Dermis blood vessel endothelial cell (primary cell): ENCODE measurements at regions not wholly inside any gene's neighbourhood (a gene's known extent, or its start where the extent isn't known, plus 50 kb on each side); places are given as distances from the start of the nearest gene placed in this dataset.
"Not testable (repeated sequence)": the region's sequence is repeated elsewhere in the genome, so short reads cannot be mapped to it uniquely, and the experiment has no call there.

ENCODE experiments used
- DNase-seq: peaks from one replicate; pipeline ENCODE4 v3.0.0; 2010

DNA sequence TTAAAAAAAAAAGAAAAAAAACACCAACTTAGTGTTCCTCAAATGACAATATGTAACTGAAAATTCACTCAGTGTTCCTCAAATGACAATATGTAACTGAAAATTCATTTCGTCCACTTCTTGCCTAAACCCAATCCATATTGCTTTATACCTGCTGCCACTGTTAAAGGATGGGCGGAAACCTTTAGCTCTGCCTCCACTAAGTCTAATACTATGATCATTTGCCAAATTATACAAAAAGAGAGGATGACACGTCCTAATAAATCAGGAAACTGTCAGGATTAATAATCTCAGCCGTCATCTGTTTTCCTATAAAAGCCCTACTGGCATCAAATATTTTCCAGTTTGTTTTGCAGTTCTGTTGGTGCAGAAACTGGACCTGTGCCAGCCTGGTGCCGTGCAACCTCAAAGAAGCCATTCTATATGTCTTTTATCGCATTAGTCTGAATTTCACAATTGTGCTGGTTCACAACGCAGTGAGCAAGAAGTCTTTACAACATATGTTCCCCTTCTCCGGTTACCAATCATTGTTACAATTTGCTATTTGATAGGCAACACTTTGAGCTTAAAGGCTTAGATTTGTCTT is 160.4 kb upstream of the KCNH8 start:
- no peak for DNase-seq

- no peak for DNase-seq
Observed at GRCh38 chr3:18987070-18987469, 161.2 kb upstream of the KCNH8 start.

DNA sequence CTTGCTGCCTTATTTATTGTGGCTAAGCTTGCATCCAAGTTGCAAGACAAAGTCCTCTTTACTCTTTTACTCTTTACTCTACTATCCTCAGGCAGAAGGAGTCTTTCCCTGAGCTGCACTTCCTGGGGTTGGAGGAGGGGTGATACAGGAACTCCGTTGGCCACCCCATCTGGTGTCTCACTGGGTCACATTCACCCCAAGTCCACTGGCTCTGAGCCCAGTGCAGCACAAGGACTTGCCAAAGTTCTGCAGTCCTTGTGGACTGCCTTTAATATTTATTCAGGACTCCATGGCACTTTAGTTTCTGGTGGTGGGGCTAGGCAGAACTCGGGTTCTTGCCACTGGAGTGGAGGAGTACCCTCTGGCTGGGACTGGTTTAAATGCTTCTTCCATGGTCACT is 165.4 kb upstream of the KCNH8 start:
- no peak for DNase-seq

DNA sequence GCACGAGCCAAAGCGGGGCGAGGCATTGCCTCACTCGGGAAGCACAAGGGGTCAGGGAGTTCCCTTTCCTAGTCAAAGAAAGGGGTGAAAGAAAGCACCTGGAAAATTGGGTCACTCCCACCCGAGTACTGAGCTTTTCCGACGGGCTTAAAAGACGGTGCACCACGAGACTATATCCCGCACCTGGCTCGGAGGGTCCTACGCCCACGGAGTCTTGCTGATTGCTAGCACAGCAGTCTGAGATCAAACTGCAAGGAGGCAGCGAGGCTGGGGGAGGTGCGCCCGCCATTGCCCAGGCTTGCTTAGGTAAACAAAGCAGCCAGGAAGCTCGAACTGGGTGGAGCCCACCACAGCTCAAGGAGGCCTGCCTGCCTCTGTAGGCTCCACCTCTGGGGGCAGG is 172.2 kb upstream of the KCNH8 start:
- not testable (repeated sequence) for DNase-seq

- DNase-seq = no peak
Observed at GRCh38 chr3:18968120-18968519, 180.2 kb upstream of the KCNH8 start.

GRCh38 chr3:18965781-18966180 is 182.5 kb upstream of the KCNH8 start:
- DNase-seq = no peak

- DNase-seq = no peak
Observed at GRCh38 chr3:18964640-18965039, 183.7 kb upstream of the KCNH8 start.

- no peak for DNase-seq
Observed at GRCh38 chr3:18951333-18951732, 197.0 kb upstream of the KCNH8 start.

- no peak for DNase-seq
Observed at GRCh38 chr3:18946524-18946923, 201.8 kb upstream of the KCNH8 start.

DNA sequence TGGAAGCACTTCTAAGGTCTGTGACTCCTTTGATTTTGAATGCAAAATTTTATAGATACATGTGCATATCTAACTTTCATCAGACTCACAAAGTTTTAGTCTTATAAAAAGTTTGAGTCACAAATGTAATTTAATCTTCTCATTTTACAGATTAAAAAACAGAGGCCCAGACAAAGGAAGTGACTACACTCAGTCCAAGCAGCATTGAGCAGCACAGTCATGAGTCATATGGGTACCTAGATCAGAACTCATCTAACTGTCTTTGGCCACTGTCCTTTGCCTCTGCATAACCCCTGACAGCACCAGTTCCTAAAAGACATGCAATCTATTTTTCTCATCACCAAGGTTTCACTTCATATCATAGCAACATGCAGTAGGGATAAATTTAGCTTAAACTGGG is 210.7 kb upstream of the KCNH8 start:
- DNase-seq = no peak

- no peak for DNase-seq
Observed at GRCh38 chr3:18919158-18919557, 229.2 kb upstream of the KCNH8 start.

GRCh38 chr3:18917923-18918322 is 230.4 kb upstream of the KCNH8 start:
- no peak for DNase-seq

DNA sequence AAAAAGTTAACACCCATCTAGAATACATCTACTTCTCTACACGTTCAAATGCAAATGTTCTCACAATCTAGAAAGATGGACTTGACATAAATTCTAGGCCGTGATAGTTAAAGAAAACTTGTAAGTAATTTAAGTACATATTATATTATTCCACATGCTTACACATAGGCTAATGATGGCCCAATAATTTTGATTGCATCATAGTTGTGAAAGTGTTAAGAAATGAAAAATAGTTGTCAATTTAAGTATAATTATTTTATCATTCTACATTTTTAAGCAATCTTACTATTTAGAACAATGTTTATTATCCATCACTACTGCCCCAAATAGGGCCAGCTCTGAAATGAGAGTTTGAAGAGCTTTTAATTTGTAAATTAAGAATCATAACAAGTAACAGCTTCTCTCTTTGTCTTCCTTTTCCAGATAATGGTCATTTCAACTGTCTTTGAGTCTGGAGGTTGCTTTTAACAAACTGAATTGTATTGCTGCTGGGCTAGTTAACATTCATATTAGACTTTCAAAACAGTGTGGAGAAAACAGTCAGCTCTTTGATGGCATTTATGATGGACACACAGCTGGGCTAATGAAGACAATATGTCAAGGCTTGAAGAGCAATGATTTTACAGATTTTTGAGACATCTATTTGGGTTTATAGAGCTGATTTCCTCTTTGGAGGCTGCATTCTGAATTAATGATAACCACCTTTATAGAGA is 246.1 kb upstream of the KCNH8 start:
- no peak for DNase-seq

GRCh38 chr3:18901571-18901970 is 246.7 kb upstream of the KCNH8 start:
- DNase-seq = no peak

GRCh38 chr3:18900994-18901393 is 247.3 kb upstream of the KCNH8 start:
- no peak for DNase-seq

DNA sequence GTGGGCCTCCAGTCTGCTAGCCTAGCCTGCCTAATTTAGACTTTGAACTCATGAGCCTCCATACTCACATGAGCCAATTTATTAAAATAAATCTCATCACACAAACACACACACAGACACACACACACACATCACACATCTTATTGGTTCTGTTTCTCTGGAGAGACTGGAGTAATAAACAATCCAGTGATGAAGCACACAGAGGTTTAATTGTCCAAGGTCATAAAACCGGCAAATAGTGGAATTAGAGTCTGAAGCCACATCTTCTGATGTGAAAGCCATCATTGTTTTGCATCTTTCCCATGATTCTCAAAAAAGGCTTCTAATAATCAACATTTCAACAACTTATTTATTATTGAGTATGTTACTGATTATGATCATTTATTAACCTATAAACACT is 249.4 kb upstream of the KCNH8 start:
- no peak for DNase-seq

DNA sequence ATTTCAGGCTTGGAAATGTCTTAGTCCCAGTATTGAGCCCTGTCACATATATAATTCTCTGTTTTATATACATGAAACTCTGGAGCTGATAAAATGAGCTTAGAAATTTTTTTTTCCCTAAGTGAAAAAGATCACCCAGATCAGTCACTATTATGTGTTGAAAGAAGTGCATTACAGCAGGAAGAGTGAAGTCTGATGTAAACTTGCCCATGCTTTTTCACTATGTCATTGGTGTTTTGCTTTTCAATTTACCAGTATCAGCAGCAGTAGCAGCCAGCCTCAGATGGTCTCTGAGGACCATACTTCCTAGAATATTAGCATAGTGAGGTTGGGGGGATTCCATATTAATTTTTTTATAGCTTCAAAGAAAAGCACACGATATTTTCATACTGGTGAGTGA is 255.6 kb upstream of the KCNH8 start:
- no peak for DNase-seq

- no peak for DNase-seq
Observed at GRCh38 chr3:18892047-18892446, 256.3 kb upstream of the KCNH8 start.

DNA sequence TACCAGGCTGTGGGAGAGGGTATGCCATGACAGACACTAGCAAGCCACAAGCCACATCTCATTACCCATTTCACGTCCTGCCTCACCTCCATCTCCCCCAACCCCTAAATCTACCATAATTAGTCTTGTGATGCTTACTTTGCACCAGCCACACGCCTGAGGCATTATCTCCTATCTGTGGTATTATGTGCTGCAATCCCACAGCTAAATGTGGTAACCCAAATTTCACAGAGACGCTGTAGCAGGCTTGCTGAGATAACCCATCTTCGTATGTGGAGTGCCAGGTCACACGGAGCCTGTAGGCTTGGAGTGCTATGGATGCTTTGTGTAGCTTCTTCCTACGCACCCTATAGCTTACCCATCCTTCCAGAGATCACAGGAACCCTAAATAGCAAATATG is 256.7 kb upstream of the KCNH8 start:
- no peak for DNase-seq

GRCh38 chr3:18890449-18890848 is 257.9 kb upstream of the KCNH8 start:
- no peak for DNase-seq

- DNase-seq = no peak
Observed at GRCh38 chr3:18888819-18889218, 259.5 kb upstream of the KCNH8 start.

GRCh38 chr3:18888370-18888769 is 259.9 kb upstream of the KCNH8 start:
- DNase-seq = no peak

GRCh38 chr3:18886331-18886730 is 262.0 kb upstream of the KCNH8 start:
- DNase-seq = no peak

GRCh38 chr3:18885612-18886011 is 262.7 kb upstream of the KCNH8 start:
- no peak for DNase-seq

GRCh38 chr3:18883571-18883970 is 264.7 kb upstream of the KCNH8 start:
- no peak for DNase-seq
